ENCODE measurements at regions not wholly inside any gene's neighbourhood (a gene's known extent, or its start where the extent isn't known, plus 50 kb on each side); places are given as distances from the start of the nearest gene placed in this dataset.

DNA sequence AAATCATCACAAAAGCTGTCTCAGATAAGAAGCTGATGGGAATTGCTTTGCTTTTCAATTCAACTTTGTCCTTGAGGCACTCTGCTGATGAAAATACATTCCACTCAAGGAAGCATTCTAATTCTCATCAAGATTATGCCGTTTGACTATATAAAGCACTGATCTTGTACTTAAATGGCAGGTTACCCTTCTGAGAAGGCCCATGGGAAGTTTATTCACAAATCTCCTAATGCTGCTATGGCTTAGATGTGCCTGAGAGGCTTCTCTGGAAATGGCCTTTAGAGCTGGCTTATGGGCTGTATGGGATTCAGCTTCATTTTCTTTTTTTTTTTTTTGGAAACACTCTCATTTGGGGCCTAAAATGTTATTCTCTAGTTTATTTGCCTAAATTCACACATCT is 69.7 kb upstream of the ARNT2 start:
- TF ChIP-seq EP300 (IDR thresholded peaks at IDR 0.05; ENCODE audit: borderline replicate concordance) (no peak), ZBTB7A (IDR thresholded peaks at IDR 0.05; ENCODE audit: low read depth) (no peak), TCF12 (IDR thresholded peaks at IDR 0.05; ENCODE audit: low read depth) (no peak), CEBPB (IDR thresholded peaks at IDR 0.05) (no peak), NFIC (IDR thresholded peaks at IDR 0.05) (no peak), FOXM1 (IDR thresholded peaks at IDR 0.05; ENCODE audit: borderline replicate concordance, low read depth) (no peak)

DNA sequence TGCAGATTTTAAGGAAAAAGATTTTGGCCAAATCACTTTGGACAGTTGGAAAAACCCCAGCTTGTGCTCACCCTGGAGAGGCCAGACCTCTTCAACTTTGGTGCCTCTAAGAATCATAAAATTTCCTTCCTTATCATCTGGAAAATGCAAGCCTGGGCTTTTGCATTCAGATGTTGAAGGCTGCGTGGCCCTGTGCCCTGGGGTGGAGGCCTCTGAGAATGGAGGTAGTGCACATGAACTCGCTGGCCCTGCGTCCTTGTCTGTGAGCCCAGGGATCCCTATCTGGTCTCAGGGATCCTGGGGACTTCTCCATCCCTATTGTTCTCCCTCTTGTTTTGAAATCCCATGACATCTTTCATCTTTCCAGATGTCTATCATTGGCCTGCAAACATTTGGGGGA is 64.6 kb upstream of the ARNT2 start:
- no peak for TF ChIP-seq CREB1 (IDR thresholded peaks at IDR 0.05; ENCODE audit: low read depth)
- TF ChIP-seq, protein P1, sequence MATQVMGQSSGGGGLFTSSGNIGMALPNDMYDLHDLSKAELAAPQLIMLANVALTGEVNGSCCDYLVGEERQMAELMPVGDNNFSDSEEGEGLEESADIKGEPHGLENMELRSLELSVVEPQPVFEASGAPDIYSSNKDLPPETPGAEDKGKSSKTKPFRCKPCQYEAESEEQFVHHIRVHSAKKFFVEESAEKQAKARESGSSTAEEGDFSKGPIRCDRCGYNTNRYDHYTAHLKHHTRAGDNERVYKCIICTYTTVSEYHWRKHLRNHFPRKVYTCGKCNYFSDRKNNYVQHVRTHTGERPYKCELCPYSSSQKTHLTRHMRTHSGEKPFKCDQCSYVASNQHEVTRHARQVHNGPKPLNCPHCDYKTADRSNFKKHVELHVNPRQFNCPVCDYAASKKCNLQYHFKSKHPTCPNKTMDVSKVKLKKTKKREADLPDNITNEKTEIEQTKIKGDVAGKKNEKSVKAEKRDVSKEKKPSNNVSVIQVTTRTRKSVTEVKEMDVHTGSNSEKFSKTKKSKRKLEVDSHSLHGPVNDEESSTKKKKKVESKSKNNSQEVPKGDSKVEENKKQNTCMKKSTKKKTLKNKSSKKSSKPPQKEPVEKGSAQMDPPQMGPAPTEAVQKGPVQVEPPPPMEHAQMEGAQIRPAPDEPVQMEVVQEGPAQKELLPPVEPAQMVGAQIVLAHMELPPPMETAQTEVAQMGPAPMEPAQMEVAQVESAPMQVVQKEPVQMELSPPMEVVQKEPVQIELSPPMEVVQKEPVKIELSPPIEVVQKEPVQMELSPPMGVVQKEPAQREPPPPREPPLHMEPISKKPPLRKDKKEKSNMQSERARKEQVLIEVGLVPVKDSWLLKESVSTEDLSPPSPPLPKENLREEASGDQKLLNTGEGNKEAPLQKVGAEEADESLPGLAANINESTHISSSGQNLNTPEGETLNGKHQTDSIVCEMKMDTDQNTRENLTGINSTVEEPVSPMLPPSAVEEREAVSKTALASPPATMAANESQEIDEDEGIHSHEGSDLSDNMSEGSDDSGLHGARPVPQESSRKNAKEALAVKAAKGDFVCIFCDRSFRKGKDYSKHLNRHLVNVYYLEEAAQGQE (IDR thresholded peaks at IDR 0.05; ENCODE audit: low read depth), result no peak
- no peak for TF ChIP-seq RAD21 (IDR thresholded peaks at IDR 0.05; ENCODE audit: low read depth)
- no peak for TF ChIP-seq CEBPB (IDR thresholded peaks at IDR 0.05)
- TF ChIP-seq, protein P2, sequence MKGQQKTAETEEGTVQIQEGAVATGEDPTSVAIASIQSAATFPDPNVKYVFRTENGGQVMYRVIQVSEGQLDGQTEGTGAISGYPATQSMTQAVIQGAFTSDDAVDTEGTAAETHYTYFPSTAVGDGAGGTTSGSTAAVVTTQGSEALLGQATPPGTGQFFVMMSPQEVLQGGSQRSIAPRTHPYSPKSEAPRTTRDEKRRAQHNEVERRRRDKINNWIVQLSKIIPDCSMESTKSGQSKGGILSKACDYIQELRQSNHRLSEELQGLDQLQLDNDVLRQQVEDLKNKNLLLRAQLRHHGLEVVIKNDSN (IDR thresholded peaks at IDR 0.05), result no peak
- TF ChIP-seq TCF12 (IDR thresholded peaks at IDR 0.05; ENCODE audit: low read depth), result no peak
- TF ChIP-seq EP300 (IDR thresholded peaks at IDR 0.05; ENCODE audit: borderline replicate concordance), result no peak
- TF ChIP-seq, protein P3, sequence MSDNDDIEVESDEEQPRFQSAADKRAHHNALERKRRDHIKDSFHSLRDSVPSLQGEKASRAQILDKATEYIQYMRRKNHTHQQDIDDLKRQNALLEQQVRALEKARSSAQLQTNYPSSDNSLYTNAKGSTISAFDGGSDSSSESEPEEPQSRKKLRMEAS (IDR thresholded peaks at IDR 0.05), result no peak
- no peak for TF ChIP-seq NFIC (IDR thresholded peaks at IDR 0.05)
- TF ChIP-seq YY1 (IDR thresholded peaks at IDR 0.05; ENCODE audit: low read depth), result no peak
- TF ChIP-seq EGR1 (IDR thresholded peaks at IDR 0.05), result no peak
- TF ChIP-seq TAF1 (IDR thresholded peaks at IDR 0.05; ENCODE audit: low read depth), result no peak
- TF ChIP-seq ZBTB7A (IDR thresholded peaks at IDR 0.05; ENCODE audit: low read depth), result no peak
- TF ChIP-seq TEAD4 (IDR thresholded peaks at IDR 0.05), result no peak
- no peak for TF ChIP-seq FOXM1 (IDR thresholded peaks at IDR 0.05; ENCODE audit: borderline replicate concordance, low read depth)

DNA sequence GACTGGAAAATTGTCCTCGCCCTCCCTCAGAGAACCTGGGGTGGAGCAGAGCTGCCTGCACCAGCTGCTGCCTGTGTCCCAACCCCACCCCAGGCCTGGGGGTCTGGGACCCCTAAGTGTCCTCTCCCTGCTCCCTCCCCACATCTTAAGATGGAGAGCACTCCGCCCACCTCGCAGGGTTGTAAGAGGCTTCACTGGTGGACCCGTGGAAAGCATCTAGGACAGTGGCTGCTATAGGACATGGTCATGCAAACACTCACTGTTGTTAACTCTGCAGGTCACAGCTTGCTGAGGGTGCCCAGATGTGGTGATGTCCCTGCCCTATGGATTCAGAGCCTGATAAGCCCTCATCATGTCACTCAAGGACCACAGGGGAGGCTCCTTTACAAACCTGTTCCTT is 62.0 kb upstream of the ARNT2 start:
- TF ChIP-seq TEAD4 (IDR thresholded peaks at IDR 0.05), result no peak
- TF ChIP-seq EP300 (IDR thresholded peaks at IDR 0.05; ENCODE audit: borderline replicate concordance), result no peak
- TF ChIP-seq, protein P2 (IDR thresholded peaks at IDR 0.05), result no peak
- TF ChIP-seq, protein P3 (IDR thresholded peaks at IDR 0.05), result no peak
- no peak for TF ChIP-seq RAD21 (IDR thresholded peaks at IDR 0.05; ENCODE audit: low read depth)
- TF ChIP-seq EGR1 (IDR thresholded peaks at IDR 0.05), result no peak
- no peak for TF ChIP-seq NFIC (IDR thresholded peaks at IDR 0.05)
- no peak for TF ChIP-seq TAF1 (IDR thresholded peaks at IDR 0.05; ENCODE audit: low read depth)
- no peak for TF ChIP-seq ZBTB7A (IDR thresholded peaks at IDR 0.05; ENCODE audit: low read depth)
- TF ChIP-seq YY1 (IDR thresholded peaks at IDR 0.05; ENCODE audit: low read depth), result no peak
- no peak for TF ChIP-seq CEBPB (IDR thresholded peaks at IDR 0.05)

DNA sequence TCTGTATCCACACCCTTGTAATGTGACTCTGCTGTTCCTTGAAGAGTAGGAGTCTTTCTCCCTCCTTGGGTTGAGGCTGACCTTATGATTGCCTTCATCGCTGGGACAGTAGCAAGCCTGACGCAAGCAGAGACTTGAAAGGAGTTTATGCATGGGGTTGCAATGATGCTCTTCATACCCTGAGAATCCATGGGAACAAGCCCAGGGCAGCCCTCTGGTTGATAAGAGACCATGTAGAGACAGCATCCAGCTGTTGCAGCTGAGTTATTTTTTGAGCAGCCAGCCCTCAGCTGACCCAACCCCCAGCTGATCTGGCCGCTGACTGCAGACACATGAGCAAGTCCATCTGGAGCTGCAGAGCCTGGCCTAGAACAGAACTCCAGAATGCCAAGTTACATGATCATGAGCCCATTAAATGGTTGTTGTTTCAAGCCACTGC is 60.6 kb upstream of the ARNT2 start:
- no peak for TF ChIP-seq EGR1 (IDR thresholded peaks at IDR 0.05)
- no peak for TF ChIP-seq TAF1 (IDR thresholded peaks at IDR 0.05; ENCODE audit: low read depth)
- no peak for TF ChIP-seq CREB1 (IDR thresholded peaks at IDR 0.05; ENCODE audit: low read depth)
- TF ChIP-seq FOXM1 (IDR thresholded peaks at IDR 0.05; ENCODE audit: borderline replicate concordance, low read depth), result no peak
- TF ChIP-seq EP300 (IDR thresholded peaks at IDR 0.05; ENCODE audit: borderline replicate concordance), result no peak
- TF ChIP-seq YY1 (IDR thresholded peaks at IDR 0.05; ENCODE audit: low read depth), result no peak
- TF ChIP-seq TEAD4 (IDR thresholded peaks at IDR 0.05), result no peak
- TF ChIP-seq, protein P2 (IDR thresholded peaks at IDR 0.05), result no peak
- TF ChIP-seq ZBTB7A (IDR thresholded peaks at IDR 0.05; ENCODE audit: low read depth), result no peak
- TF ChIP-seq, protein P1 (IDR thresholded peaks at IDR 0.05; ENCODE audit: low read depth), result no peak
- no peak for TF ChIP-seq CEBPB (IDR thresholded peaks at IDR 0.05)
- TF ChIP-seq TCF12 (IDR thresholded peaks at IDR 0.05; ENCODE audit: low read depth), result no peak
- TF ChIP-seq NFIC (IDR thresholded peaks at IDR 0.05), result no peak
- TF ChIP-seq RAD21 (IDR thresholded peaks at IDR 0.05; ENCODE audit: low read depth), result no peak
- TF ChIP-seq, protein P3 (IDR thresholded peaks at IDR 0.05), result no peak

DNA sequence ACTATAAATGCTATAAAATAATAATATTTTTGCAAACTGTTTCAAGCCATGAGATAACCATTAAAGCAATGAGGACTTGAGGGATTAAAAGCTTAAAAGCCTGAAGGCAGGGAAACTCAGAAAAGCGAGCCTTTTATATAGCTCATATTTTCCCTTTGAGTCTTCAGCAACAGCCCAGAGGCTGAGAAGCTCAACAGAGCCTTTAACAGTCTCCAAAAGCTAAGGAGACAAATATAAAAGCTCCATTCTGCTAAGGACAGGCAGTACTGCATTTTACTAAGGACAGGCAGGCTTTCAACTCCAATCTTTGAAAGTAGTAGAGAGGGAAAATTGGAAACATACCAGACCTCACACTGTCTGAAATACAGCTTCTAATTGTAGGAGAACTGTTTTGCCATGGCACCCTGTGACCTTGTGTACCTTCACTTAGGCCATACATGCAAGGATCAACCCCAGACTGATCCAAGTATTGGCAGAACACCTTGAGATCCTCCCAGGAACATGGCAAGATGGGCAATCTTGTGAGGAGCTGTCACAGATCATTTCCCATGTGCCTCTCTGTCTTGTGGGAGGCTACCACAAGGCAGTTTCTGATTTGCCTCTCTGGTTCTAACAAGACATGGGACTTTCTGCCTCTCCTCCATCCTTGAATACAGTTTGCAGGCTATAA is 53.1 kb upstream of the ARNT2 start:
- no peak for TF ChIP-seq CEBPB (IDR thresholded peaks at IDR 0.05)
- TF ChIP-seq FOXM1 (IDR thresholded peaks at IDR 0.05; ENCODE audit: borderline replicate concordance, low read depth), result no peak
- TF ChIP-seq, protein P2 (IDR thresholded peaks at IDR 0.05), result no peak
